Skeletal muscle tissue (tissue), 3 donors: ENCODE measurements at regions not wholly inside any gene's neighbourhood (a gene's known extent, or its start where the extent isn't known, plus 50 kb on each side); places are given as distances from the start of the nearest gene placed in this dataset.
"Not testable (repeated sequence)": the region's sequence is repeated elsewhere in the genome, so short reads cannot be mapped to it uniquely, and the experiment has no call there.

Experiments used
- H3K27ac ChIP-seq: one replicate; pipeline ENCODE4 v1.7.0; 2013; ENCODE audit warnings: mild to moderate bottlenecking, low read depth, low read length, inconsistent platforms
- H3K27me3 ChIP-seq, 3 donors: one replicate each; pipeline ENCODE4 v1.7.0; 2013; ENCODE audit warnings: low read length in 3 of 3; ENCODE audit not compliant: control insufficient read depth in 3 of 3, insufficient read depth in 3 of 3
- H3K36me3 ChIP-seq, 3 donors: one replicate each; pipeline ENCODE4 v1.7.0; 2013; ENCODE audit warnings: low read length in 3 of 3; ENCODE audit not compliant: control insufficient read depth in 3 of 3, insufficient read depth in 3 of 3
- H3K4me1 ChIP-seq, 3 donors: one replicate each; pipeline ENCODE4 v1.7.0; 2013; ENCODE audit warnings: low read length in 3 of 3, mild to moderate bottlenecking in 3 of 3; ENCODE audit not compliant: control insufficient read depth in 3 of 3, insufficient read depth in 3 of 3
- H3K4me3 ChIP-seq, 3 donors: one replicate each; pipeline ENCODE4 v1.7.0; 2013; ENCODE audit warnings: low read length in 3 of 3
- H3K9ac ChIP-seq, 3 donors: one replicate each; pipeline ENCODE4 v1.7.0; 2013; ENCODE audit warnings: low read length in 3 of 3, mild to moderate bottlenecking in 3 of 3, moderate library complexity in 2 of 3, low read depth in 1 of 3
- H3K9me3 ChIP-seq, 3 donors: one replicate each; pipeline ENCODE4 v1.7.0; 2013; ENCODE audit warnings: low read length in 3 of 3; ENCODE audit not compliant: control insufficient read depth in 3 of 3
- donor health status: Osteomylitis.

GRCh38 chr5:115751176-115751575 lies 65.3 kb downstream of the CDO1 start:
- Histone ChIP-seq H3K27me3 (no peaks in the 10 kb centered on the region), H3K27ac (no peak overlapping the region), H3K36me3 (no peaks in the 10 kb centered on the region), H3K4me3 (no peak overlapping the region), H3K4me1 (no peaks in the 10 kb centered on the region), H3K9me3 (no peaks in the 10 kb centered on the region), H3K9ac (no peak overlapping the region)

- Histone ChIP-seq H3K27ac (no peak overlapping the region), H3K9me3 (peaks cover 0 to 3% (median 0%) of the 10 kb centered on the region in 3 donors), H3K4me1 (no peaks in the 10 kb centered on the region), H3K9ac (no peak overlapping the region), H3K36me3 (no peaks in the 10 kb centered on the region), H3K27me3 (no peaks in the 10 kb centered on the region), H3K4me3 (no peak overlapping the region)
Observed at GRCh38 chr5:115749016-115749415, 67.4 kb downstream of the CDO1 start.

GRCh38 chr5:115739245-115739644 lies 77.2 kb downstream of the CDO1 start:
- not testable (repeated sequence) for H3K9ac ChIP-seq, H3K4me3 ChIP-seq, H3K27ac ChIP-seq, H3K36me3 ChIP-seq, H3K4me1 ChIP-seq, H3K27me3 ChIP-seq, H3K9me3 ChIP-seq

- Histone ChIP-seq H3K27me3 (no peaks in the 10 kb centered on the region), H3K9me3 (peaks cover 0 to 1% (median 0%) of the 10 kb centered on the region in 3 donors), H3K36me3 (no peaks in the 10 kb centered on the region), H3K4me3 (no peak overlapping the region), H3K4me1 (no peaks in the 10 kb centered on the region), H3K9ac (no peak overlapping the region), H3K27ac (no peak overlapping the region)
Observed at GRCh38 chr5:115738830-115739229, 77.6 kb downstream of the CDO1 start.

GRCh38 chr5:115737452-115737851 lies 79.0 kb downstream of the CDO1 start:
- Histone ChIP-seq H3K9ac (no peak overlapping the region), H3K36me3 (no peaks in the 10 kb centered on the region), H3K4me1 (no peaks in the 10 kb centered on the region), H3K4me3 (no peak overlapping the region), H3K27ac (no peak overlapping the region), H3K9me3 (no peaks in the 10 kb centered on the region), H3K27me3 (no peaks in the 10 kb centered on the region)

GRCh38 chr5:115736690-115737005 lies 79.8 kb downstream of the CDO1 start:
- H3K4me1 ChIP-seq, result no peaks in the 10 kb centered on the region
- H3K27ac ChIP-seq, result no peak overlapping the region
- H3K27me3 ChIP-seq, result no peaks in the 10 kb centered on the region
- no peaks in the 10 kb centered on the region for H3K36me3 ChIP-seq
- no peak overlapping the region for H3K4me3 ChIP-seq
- no peaks in the 10 kb centered on the region for H3K9me3 ChIP-seq
- H3K9ac ChIP-seq, result no peak overlapping the region

GRCh38 chr5:115736004-115736689 lies 80.3 kb downstream of the CDO1 start:
- Histone ChIP-seq H3K4me3 (no peak overlapping the region), H3K9ac (no peak overlapping the region), H3K27ac (no peak overlapping the region), H3K27me3 (no peaks in the 10 kb centered on the region), H3K9me3 (no peaks in the 10 kb centered on the region), H3K4me1 (no peaks in the 10 kb centered on the region), H3K36me3 (no peaks in the 10 kb centered on the region)

GRCh38 chr5:115735108-115735998 lies 81.1 kb downstream of the CDO1 start:
- H3K27ac ChIP-seq, result no peak overlapping the region
- H3K4me3 ChIP-seq, result no peak overlapping the region
- H3K27me3 ChIP-seq, result no peaks in the 10 kb centered on the region
- H3K9ac ChIP-seq, result no peak overlapping the region
- no peaks in the 10 kb centered on the region for H3K4me1 ChIP-seq
- H3K36me3 ChIP-seq, result no peaks in the 10 kb centered on the region
- no peaks in the 10 kb centered on the region for H3K9me3 ChIP-seq

- no peaks in the 10 kb centered on the region for H3K9me3 ChIP-seq
- no peaks in the 10 kb centered on the region for H3K4me1 ChIP-seq
- no peaks in the 10 kb centered on the region for H3K27me3 ChIP-seq
- H3K36me3 ChIP-seq, result no peaks in the 10 kb centered on the region
- no peak overlapping the region for H3K27ac ChIP-seq
- no peak overlapping the region for H3K4me3 ChIP-seq
- H3K9ac ChIP-seq, result no peak overlapping the region
Observed at GRCh38 chr5:115733607-115734006, 82.9 kb downstream of the CDO1 start.

- no peaks in the 10 kb centered on the region for H3K4me1 ChIP-seq
- H3K4me3 ChIP-seq, result no peak overlapping the region
- no peaks in the 10 kb centered on the region for H3K27me3 ChIP-seq
- H3K27ac ChIP-seq, result no peak overlapping the region
- no peaks in the 10 kb centered on the region for H3K9me3 ChIP-seq
- H3K36me3 ChIP-seq, result no peaks in the 10 kb centered on the region
- no peak overlapping the region for H3K9ac ChIP-seq
Observed at GRCh38 chr5:115732026-115732425, 84.4 kb downstream of the CDO1 start.
